T-helper 1 cell (primary cell): ENCODE measurements at regions not wholly inside any gene's neighbourhood (a gene's known extent, or its start where the extent isn't known, plus 50 kb on each side); places are given as distances from the start of the nearest gene placed in this dataset.
"Not testable (repeated sequence)": the region's sequence is repeated elsewhere in the genome, so short reads cannot be mapped to it uniquely, and the experiment has no call there.

Experiments
- DNase-seq, 5 donors: peaks; one replicate each; pipeline ENCODE4 v3.0.0-alpha.2; 2012 to 2020

- DNase-seq = no peak
Observed at GRCh38 chr5:100479079-100479688, 56.0 kb upstream of the FAM174A start.

GRCh38 chr5:100472091-100472490 lies 63.1 kb upstream of the FAM174A start:
- DNase-seq = no peak

- DNase-seq = no peak
Observed at GRCh38 chr5:100469767-100470166, 65.4 kb upstream of the FAM174A start.

GRCh38 chr5:100464418-100464817 lies 70.8 kb upstream of the FAM174A start:
- no peak for DNase-seq

GRCh38 chr5:100456615-100457014 lies 78.6 kb upstream of the FAM174A start:
- DNase-seq = no peak

GRCh38 chr5:100452126-100452525 lies 83.0 kb upstream of the FAM174A start:
- DNase-seq = no peak

- no peak for DNase-seq
Observed at GRCh38 chr5:100448111-100448528, 87.1 kb upstream of the FAM174A start.

GRCh38 chr5:100446879-100447430 lies 88.2 kb upstream of the FAM174A start:
- DNase-seq = no peak

GRCh38 chr5:100444961-100445360 lies 90.2 kb upstream of the FAM174A start:
- DNase-seq = no peak

- DNase-seq = no peak
Observed at GRCh38 chr5:100434815-100435214, 100.4 kb upstream of the FAM174A start.

- DNase-seq = no peak
Observed at GRCh38 chr5:100432741-100433140, 102.4 kb upstream of the FAM174A start.

- DNase-seq = peak in 4 of 5 donors; percentile 3 to 26 (median 19)
Observed at GRCh38 chr5:100430268-100431195, 104.6 kb upstream of the FAM174A start.

GRCh38 chr5:100424787-100425186 lies 110.4 kb upstream of the FAM174A start:
- no peak for DNase-seq

GRCh38 chr5:100424017-100424416 lies 111.2 kb upstream of the FAM174A start:
- no peak for DNase-seq

GRCh38 chr5:100423330-100423729 lies 111.8 kb upstream of the FAM174A start:
- no peak for DNase-seq

GRCh38 chr5:100421360-100421759 lies 113.8 kb upstream of the FAM174A start:
- DNase-seq = no peak

- no peak for DNase-seq
Observed at GRCh38 chr5:100418231-100418630, 116.9 kb upstream of the FAM174A start.

GRCh38 chr5:100409660-100410151 lies 125.5 kb upstream of the FAM174A start:
- no peak for DNase-seq

GRCh38 chr5:100407053-100407452 lies 128.1 kb upstream of the FAM174A start:
- no peak for DNase-seq

GRCh38 chr5:100406640-100407039 lies 128.5 kb upstream of the FAM174A start:
- DNase-seq = no peak

GRCh38 chr5:100402071-100402470 lies 133.1 kb upstream of the FAM174A start:
- DNase-seq = no peak

GRCh38 chr5:100401149-100401548 lies 134.0 kb upstream of the FAM174A start:
- DNase-seq = no peak

- not testable (repeated sequence) for DNase-seq
Observed at GRCh38 chr5:100398815-100399214, 136.4 kb upstream of the FAM174A start.
